SK-N-MC (cell line): ENCODE measurements at regions not wholly inside any gene's neighbourhood (a gene's known extent, or its start where the extent isn't known, plus 50 kb on each side); places are given as distances from the start of the nearest gene placed in this dataset.

Experiments used
- EZH2 ChIP-seq: fragments of 200-600 bp; sonication (generic); IDR thresholded peaks from one replicate; pipeline ENCODE4 v1.6.1; 2017; ENCODE audit warnings: antibody characterized with exemption
- POLR2AphosphoS5 ChIP-seq: IDR thresholded peaks from 2 replicates; pipeline ENCODE4 v1.6.1; 2012; ENCODE audit warnings: mild to moderate bottlenecking, low read depth, low read length, borderline replicate concordance

DNA sequence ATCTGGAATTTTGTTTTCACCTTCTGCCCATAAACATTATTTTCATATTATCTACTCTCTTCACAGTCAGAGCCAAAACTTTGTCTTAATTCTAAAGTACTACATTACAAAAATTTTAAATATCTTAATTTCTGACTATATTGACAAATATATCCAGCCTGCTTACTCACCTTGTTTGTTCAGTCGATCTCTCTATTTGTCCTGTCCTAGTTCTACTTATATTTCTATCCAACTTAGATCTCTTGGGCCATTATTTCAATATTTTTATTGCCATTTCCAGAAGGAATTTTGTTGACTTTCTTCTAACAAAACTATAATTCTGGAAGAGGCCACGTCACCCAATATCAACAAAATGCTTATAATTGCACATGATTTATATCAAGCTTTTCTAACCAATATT lies 652.8 kb upstream of the CTNND2 start:
- TF ChIP-seq EZH2 = no peak
- no peak for TF ChIP-seq POLR2AphosphoS5
